Fibroblast of pulmonary artery (primary cell): ENCODE measurements at regions not wholly inside any gene's neighbourhood (a gene's known extent, or its start where the extent isn't known, plus 50 kb on each side); places are given as distances from the start of the nearest gene placed in this dataset.
"Not testable (repeated sequence)": the region's sequence is repeated elsewhere in the genome, so short reads cannot be mapped to it uniquely, and the experiment has no call there.

Source experiments
- DNase-seq: peaks from one replicate; pipeline ENCODE4 v3.0.0-alpha.2; 2010; ENCODE audit warnings: low read depth
- H3K4me3 ChIP-seq: replicated peaks from 2 replicates; pipeline ENCODE4 v1.5.1; 2011; ENCODE audit warnings: low read depth, mild to moderate bottlenecking, control low read depth, low read length, moderate library complexity
- TF ChIP-seq, protein P1 (sequence below): IDR thresholded peaks from 2 replicates; pipeline ENCODE4 v1.5.1; 2011; ENCODE audit warnings: mild to moderate bottlenecking, control low read depth, low read length, inconsistent platforms; ENCODE audit errors: missing control alignments

DNA sequence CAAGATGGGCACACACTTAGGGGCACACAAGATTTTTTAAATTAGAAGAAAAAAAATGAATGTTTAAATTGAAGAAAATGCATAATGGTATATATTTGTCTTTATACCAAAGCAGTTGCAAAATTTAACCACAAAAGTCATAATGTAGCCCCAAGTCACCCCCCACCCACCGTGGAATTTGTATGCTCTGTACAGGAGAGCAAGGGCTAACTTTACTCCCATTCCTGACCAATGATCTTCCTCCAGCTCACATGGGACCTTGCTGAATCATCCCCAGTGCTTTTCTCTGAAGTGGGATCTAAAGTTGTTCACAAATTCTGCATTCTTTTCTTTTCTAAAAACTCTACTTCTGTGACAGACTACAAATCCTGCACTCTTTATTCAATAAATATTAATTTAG is 597.0 kb downstream of the UQCRFS1 start:
- H3K4me3 ChIP-seq: no peak overlapping the region
- TF ChIP-seq, protein P1, sequence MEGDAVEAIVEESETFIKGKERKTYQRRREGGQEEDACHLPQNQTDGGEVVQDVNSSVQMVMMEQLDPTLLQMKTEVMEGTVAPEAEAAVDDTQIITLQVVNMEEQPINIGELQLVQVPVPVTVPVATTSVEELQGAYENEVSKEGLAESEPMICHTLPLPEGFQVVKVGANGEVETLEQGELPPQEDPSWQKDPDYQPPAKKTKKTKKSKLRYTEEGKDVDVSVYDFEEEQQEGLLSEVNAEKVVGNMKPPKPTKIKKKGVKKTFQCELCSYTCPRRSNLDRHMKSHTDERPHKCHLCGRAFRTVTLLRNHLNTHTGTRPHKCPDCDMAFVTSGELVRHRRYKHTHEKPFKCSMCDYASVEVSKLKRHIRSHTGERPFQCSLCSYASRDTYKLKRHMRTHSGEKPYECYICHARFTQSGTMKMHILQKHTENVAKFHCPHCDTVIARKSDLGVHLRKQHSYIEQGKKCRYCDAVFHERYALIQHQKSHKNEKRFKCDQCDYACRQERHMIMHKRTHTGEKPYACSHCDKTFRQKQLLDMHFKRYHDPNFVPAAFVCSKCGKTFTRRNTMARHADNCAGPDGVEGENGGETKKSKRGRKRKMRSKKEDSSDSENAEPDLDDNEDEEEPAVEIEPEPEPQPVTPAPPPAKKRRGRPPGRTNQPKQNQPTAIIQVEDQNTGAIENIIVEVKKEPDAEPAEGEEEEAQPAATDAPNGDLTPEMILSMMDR: no peak
- DNase-seq: no peak

DNA sequence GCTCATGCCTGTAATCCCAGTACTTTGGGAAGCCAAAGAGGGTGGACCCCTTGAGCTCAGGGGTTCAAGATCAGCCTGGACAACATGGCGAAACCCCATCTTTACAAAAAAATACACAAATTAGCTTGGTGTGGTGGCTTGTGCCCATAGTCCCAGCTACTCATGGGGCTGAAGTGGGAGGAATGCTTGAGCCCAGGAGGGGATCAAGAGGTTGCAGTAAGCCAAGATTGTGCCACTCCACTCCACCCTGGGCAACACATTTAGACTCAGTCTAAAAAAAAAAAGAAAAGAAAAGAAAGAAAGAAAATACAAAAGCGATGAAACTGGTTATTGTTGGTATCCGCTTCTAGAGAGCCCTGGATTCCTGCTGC is 597.4 kb downstream of the UQCRFS1 start:
- TF ChIP-seq, protein P1: no peak
- no peak for DNase-seq
- H3K4me3 ChIP-seq: no peak overlapping the region

DNA sequence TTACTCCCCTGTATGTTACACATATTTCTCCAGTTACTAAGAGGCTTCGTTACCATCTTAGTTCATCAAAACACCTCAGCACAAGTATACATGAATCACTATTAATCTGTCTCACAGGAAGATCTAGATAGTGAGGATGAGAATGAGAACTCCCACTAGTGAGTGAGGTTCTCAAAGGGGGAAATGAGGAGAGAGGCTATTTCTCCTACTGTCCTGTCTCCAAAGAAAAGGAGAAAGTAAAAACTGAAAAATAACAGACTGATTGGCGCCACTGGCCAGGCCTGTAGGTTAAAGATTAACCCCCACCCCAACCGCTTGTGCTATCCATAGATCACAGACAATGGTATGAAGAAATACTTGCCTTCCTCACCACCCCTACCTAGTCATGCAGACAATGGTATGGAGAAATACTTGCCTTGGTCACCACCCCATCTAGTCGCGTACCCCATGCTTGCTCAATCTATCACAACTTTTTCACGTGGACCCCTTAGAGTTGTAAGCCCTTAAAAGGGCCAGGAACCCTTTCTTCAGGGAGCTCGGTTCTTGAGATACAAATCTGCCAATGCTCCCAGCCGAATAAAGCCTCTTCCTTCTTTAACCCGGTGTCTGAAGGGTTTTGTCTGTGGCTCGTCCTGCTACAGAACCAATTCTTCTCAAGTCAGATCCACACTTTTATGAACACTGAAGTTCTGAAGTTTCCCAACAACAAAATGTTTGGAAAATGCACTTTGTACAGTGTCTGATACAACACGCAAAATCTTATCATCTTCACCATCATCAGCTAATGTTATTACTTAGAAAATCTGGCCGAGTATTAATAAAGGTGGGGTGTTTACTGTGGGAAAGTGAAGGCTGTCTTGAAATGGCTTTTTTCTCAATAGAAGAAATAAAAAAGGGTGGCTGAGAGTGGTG is 598.1 kb downstream of the UQCRFS1 start:
- TF ChIP-seq, protein P1: no peak

DNA sequence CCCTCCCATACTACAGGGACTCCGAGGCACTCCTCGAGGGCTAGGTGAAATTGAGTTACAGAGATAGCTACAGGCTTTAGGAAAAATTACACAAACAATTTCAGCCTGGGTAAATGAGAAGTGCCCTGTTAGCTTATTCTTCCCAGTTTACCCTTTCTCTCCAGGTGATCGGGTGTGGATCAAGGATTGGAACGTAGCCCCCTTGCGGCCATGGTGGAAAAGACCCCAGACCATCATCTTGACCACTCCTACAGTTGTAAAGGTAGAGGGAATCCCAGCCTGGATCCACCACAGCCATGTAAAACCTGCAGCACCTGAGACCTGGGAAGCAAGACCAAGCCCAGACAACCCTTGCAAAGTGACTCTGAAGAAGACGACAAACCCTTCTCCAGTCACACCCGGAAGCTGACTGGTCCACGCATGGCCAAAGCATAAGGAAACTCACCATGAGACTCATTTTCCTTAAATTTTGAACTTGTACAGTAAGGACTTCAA is 600.6 kb downstream of the UQCRFS1 start:
- H3K4me3 ChIP-seq: no peak overlapping the region
- DNase-seq: no peak
- TF ChIP-seq, protein P1: no peak

More for the DNA sequence above, 598.1 kb downstream of the UQCRFS1 start:
- DNase-seq: no peak
- no peak overlapping the region for H3K4me3 ChIP-seq

DNA sequence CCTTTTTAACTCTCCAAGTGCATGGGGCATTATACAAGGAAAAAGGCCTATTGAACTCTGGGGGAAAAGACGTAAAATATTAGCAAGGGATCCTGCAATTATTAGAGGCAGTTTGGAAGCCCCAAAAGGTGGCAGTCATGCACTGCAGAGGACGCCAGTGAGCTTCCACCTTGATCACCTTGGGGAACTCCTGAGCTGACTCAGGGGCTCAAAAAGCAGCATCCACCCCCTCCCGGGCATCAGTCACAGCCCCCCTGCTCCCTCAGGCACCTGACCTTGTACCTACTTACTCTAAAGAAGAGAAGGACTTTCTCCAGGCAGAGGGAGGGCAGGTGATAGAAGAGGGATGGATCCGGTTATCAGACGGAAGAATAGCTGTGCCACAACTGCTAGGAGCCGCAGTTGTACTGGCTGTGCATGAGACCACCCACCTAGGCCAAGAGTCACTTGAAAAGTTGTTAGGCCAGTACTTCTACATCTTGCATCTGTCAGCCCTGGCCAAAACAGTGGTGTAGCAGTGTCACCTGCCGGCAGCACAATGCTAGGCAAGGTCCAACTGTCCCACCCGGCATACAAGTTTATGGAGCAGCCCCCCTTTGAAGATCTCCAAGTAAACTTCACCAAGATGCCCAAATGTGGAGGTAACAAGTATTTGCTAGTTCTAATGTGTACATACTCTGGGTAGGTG is 601.6 kb downstream of the UQCRFS1 start:
- H3K4me3 ChIP-seq, DNase-seq: not testable (repeated sequence)

DNA sequence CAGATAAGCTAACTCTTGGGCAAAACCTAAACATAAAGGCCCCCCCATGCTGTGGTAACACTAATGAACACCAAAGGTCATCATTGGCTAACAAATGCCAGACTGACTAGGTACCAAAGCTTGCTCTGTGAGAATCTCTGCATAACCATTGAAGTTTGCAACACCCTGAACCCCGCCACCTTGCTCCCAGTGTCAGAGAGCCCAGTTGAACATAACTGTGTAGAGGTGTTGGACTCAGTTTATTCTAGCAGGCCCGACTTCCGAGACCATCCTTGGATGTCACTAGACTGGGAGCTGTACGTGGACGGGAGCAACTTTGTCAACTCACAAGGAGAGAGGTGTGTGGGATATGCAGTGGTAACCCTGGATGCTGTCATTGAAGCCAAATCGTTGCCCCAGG is 602.2 kb downstream of the UQCRFS1 start:
- no peak for DNase-seq
- TF ChIP-seq, protein P1: no peak
- no peak overlapping the region for H3K4me3 ChIP-seq

DNA sequence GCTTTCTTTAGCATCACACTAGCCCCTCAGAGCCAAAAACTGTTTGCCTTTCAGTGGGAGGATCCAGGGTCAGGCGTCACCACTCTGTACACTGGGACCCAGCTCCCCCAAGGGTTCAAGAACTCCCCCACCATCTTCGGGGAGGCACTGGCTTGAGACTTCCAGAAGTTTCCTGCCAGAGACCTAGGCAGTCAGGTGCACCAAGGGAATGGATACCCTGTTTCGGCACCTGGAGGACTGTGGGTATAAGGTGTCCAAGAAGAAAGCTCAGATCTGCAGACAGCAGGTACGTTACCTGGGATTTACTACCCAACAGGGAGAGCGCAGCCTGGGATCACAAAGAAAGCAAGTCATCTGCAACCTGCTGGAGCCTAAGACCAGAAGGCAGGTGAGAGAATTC is 603.0 kb downstream of the UQCRFS1 start:
- TF ChIP-seq, protein P1: no peak
- DNase-seq: no peak
- no peak overlapping the region for H3K4me3 ChIP-seq
